Neural progenitor cell (in vitro differentiated cells): ENCODE measurements at regions not wholly inside any gene's neighbourhood (a gene's known extent, or its start where the extent isn't known, plus 50 kb on each side); places are given as distances from the start of the nearest gene placed in this dataset.

ENCODE experiments used
- DNase-seq: peaks from one replicate; pipeline ENCODE4 v3.0.0-alpha.2; 2016; ENCODE audit warnings: low spot score
- H2AFZ ChIP-seq: fragments of 200-600 bp; sonication (generic); replicated peaks from 2 replicates; pipeline ENCODE4 v1.6.1; 2016; ENCODE audit warnings: antibody characterized with exemption
- H3F3A ChIP-seq: fragments of 200-600 bp; sonication (generic); 2 replicates; pipeline ENCODE4 v1.6.1; 2016; ENCODE audit warnings: antibody characterized with exemption, low read depth
- H3K27ac ChIP-seq: fragments of 200-600 bp; sonication (generic); 2 replicates; pipeline ENCODE4 v1.5.1; 2016; ENCODE audit warnings: mild to moderate bottlenecking
- H3K27me3 ChIP-seq: fragments of 200-600 bp; sonication (generic); 2 replicates; pipeline ENCODE4 v1.6.1; 2016; ENCODE audit warnings: mild to moderate bottlenecking, moderate library complexity
- H3K36me3 ChIP-seq: fragments of 200-600 bp; sonication (generic); 2 replicates; pipeline ENCODE4 v1.5.1; 2016
- H3K4me1 ChIP-seq: fragments of 200-600 bp; sonication (generic); 2 replicates; pipeline ENCODE4 v1.6.1; 2016; ENCODE audit warnings: mixed run types
- H3K4me2 ChIP-seq: fragments of 200-600 bp; sonication (generic); 2 replicates; pipeline ENCODE4 v1.6.1; 2016
- H3K4me3 ChIP-seq: fragments of 200-600 bp; sonication (generic); 2 replicates; pipeline ENCODE4 v1.5.1; 2016
- H3K79me2 ChIP-seq: fragments of 200-600 bp; sonication (generic); 2 replicates; pipeline ENCODE4 v1.6.1; 2016; ENCODE audit warnings: low read depth
- H3K9ac ChIP-seq: fragments of 200-600 bp; sonication (generic); 2 replicates; pipeline ENCODE4 v1.6.1; 2016
- H3K9me3 ChIP-seq: fragments of 200-600 bp; sonication (generic); 2 replicates; pipeline ENCODE4 v1.5.1; 2016; ENCODE audit warnings: low read depth
- H4K20me1 ChIP-seq: fragments of 200-600 bp; sonication (generic); 2 replicates; pipeline ENCODE4 v1.6.1; 2016; ENCODE audit warnings: low read depth
- H3K27ac Mint-ChIP-seq: 3 replicates; pipeline ENCODE4 v1.8.0; 2021; ENCODE audit warnings: mixed read lengths
- H3K27me3 Mint-ChIP-seq: 2 replicates; pipeline ENCODE4 v1.8.0; 2022; ENCODE audit warnings: low read depth, mild to moderate bottlenecking, inconsistent platforms, moderate library complexity, mixed read lengths; ENCODE audit not compliant: insufficient read depth
- H3K36me3 Mint-ChIP-seq: 3 replicates; pipeline ENCODE4 v1.8.0; 2021; ENCODE audit warnings: mixed read lengths
- H3K4me1 Mint-ChIP-seq: 3 replicates; pipeline ENCODE4 v1.8.0; 2021; ENCODE audit warnings: mixed read lengths
- H3K4me3 Mint-ChIP-seq: 3 replicates; pipeline ENCODE4 v1.8.0; 2021; ENCODE audit warnings: mild to moderate bottlenecking, moderate library complexity, mixed read lengths
- H3K9me3 Mint-ChIP-seq: 3 replicates; pipeline ENCODE4 v1.8.0; 2020; ENCODE audit warnings: mixed read lengths
- CTCF ChIP-seq: fragments of 200-600 bp; sonication (generic); IDR thresholded peaks from 2 replicates; pipeline ENCODE4 v1.5.1; 2017; ENCODE audit warnings: antibody characterized with exemption, mild to moderate bottlenecking
- EZH2 ChIP-seq: fragments of 200-600 bp; sonication (generic); IDR thresholded peaks from 2 replicates; pipeline ENCODE4 v1.6.1; 2017; ENCODE audit warnings: antibody characterized with exemption, mild to moderate bottlenecking, moderate library complexity
- EZH2phosphoT487 ChIP-seq: fragments of 200-600 bp; sonication (generic); IDR thresholded peaks from 2 replicates; pipeline ENCODE4 v1.6.1; 2017; ENCODE audit warnings: antibody characterized with exemption

GRCh38 chr6:164013480-164014208 lies 599.1 kb downstream of the QKI start:
- TF ChIP-seq EZH2 (no peak), CTCF (no peak), EZH2phosphoT487 (no peak)
- no peaks in the 10 kb centered on the region for H3K36me3 ChIP-seq
- H4K20me1 ChIP-seq = no peaks in the 10 kb centered on the region
- H2AFZ ChIP-seq = no peak overlapping the region
- no peak for DNase-seq
- no peaks in the 10 kb centered on the region for H3K9me3 ChIP-seq
- H3K79me2 ChIP-seq = no peaks in the 10 kb centered on the region
- H3K9me3 Mint-ChIP-seq = peaks cover 16% of the 10 kb centered on the region
- H3K27me3 Mint-ChIP-seq = peaks cover 10% of the 10 kb centered on the region
- no peak overlapping the region for H3K27ac Mint-ChIP-seq
- no peak overlapping the region for H3K27ac ChIP-seq
- peaks cover 46% of the 10 kb centered on the region for H3K4me1 ChIP-seq
- H3F3A ChIP-seq = peaks cover 31% of the 10 kb centered on the region
- no peaks in the 10 kb centered on the region for H3K27me3 ChIP-seq
- peaks cover 55% of the 10 kb centered on the region for H3K4me1 Mint-ChIP-seq
- peaks cover 1% of the 10 kb centered on the region for H3K36me3 Mint-ChIP-seq
- H3K9ac ChIP-seq = no peak overlapping the region
- H3K4me2 ChIP-seq = peak overlapping the region; percentile 49
- H3K4me3 ChIP-seq = no peak overlapping the region
- H3K4me3 Mint-ChIP-seq = no peak overlapping the region

- TF ChIP-seq CTCF = no peak
- TF ChIP-seq EZH2 = no peak
- TF ChIP-seq EZH2phosphoT487 = no peak
- H3K27me3 Mint-ChIP-seq = peaks cover 8% of the 10 kb centered on the region
- peaks cover 41% of the 10 kb centered on the region for H3K4me1 ChIP-seq
- no peaks in the 10 kb centered on the region for H3K79me2 ChIP-seq
- H3K9me3 ChIP-seq = no peaks in the 10 kb centered on the region
- no peak overlapping the region for H3K27ac ChIP-seq
- no peak overlapping the region for H3K27ac Mint-ChIP-seq
- H3K9ac ChIP-seq = no peak overlapping the region
- H3K4me3 ChIP-seq = no peak overlapping the region
- no peak overlapping the region for H3K4me2 ChIP-seq
- peaks cover 2% of the 10 kb centered on the region for H3K36me3 Mint-ChIP-seq
- H3K27me3 ChIP-seq = no peaks in the 10 kb centered on the region
- H3K36me3 ChIP-seq = no peaks in the 10 kb centered on the region
- no peaks in the 10 kb centered on the region for H4K20me1 ChIP-seq
- peaks cover 50% of the 10 kb centered on the region for H3K4me1 Mint-ChIP-seq
- no peak overlapping the region for H2AFZ ChIP-seq
- peaks cover 14% of the 10 kb centered on the region for H3K9me3 Mint-ChIP-seq
- peaks cover 30% of the 10 kb centered on the region for H3F3A ChIP-seq
- H3K4me3 Mint-ChIP-seq = no peak overlapping the region
- DNase-seq = no peak
These were observed 596.8 kb downstream of the QKI start for GRCh38 chr6:164011321-164011720.

GRCh38 chr6:164010441-164011103 lies 596.1 kb downstream of the QKI start:
- H3K4me3 ChIP-seq = no peak overlapping the region
- H3F3A ChIP-seq = peaks cover 23% of the 10 kb centered on the region
- Mint-ChIP-seq H3K36me3 (peaks cover 2% of the 10 kb centered on the region), H3K27ac (no peak overlapping the region), H3K27me3 (peaks cover 7% of the 10 kb centered on the region), H3K4me3 (no peak overlapping the region), H3K9me3 (peaks cover 14% of the 10 kb centered on the region), H3K4me1 (peaks cover 44% of the 10 kb centered on the region)
- H2AFZ ChIP-seq = peak overlapping the region; percentile 81
- H3K36me3 ChIP-seq = no peaks in the 10 kb centered on the region
- TF ChIP-seq EZH2phosphoT487 (no peak), CTCF (no peak), EZH2 (no peak)
- H3K4me2 ChIP-seq = no peak overlapping the region
- H3K4me1 ChIP-seq = peaks cover 33% of the 10 kb centered on the region
- DNase-seq = peak; percentile 26
- no peaks in the 10 kb centered on the region for H3K27me3 ChIP-seq
- H3K9me3 ChIP-seq = no peaks in the 10 kb centered on the region
- no peak overlapping the region for H3K27ac ChIP-seq
- H4K20me1 ChIP-seq = no peaks in the 10 kb centered on the region
- H3K79me2 ChIP-seq = no peaks in the 10 kb centered on the region
- no peak overlapping the region for H3K9ac ChIP-seq
